HG03575 (cell line): ENCODE measurements at regions not wholly inside any gene's neighbourhood (a gene's known extent, or its start where the extent isn't known, plus 50 kb on each side); places are given as distances from the start of the nearest gene placed in this dataset.
"Not testable (repeated sequence)": the region's sequence is repeated elsewhere in the genome, so short reads cannot be mapped to it uniquely, and the experiment has no call there.

Source experiments
- ATAC-seq: cut with Tn5 transposase; IDR thresholded peaks from one replicate; pipeline ENCODE4 v1.9.1; 2021; ENCODE audit not compliant: unreplicated experiment, insufficient number of reproducible peaks, low FRiP score; ENCODE audit errors: extremely low read depth

DNA sequence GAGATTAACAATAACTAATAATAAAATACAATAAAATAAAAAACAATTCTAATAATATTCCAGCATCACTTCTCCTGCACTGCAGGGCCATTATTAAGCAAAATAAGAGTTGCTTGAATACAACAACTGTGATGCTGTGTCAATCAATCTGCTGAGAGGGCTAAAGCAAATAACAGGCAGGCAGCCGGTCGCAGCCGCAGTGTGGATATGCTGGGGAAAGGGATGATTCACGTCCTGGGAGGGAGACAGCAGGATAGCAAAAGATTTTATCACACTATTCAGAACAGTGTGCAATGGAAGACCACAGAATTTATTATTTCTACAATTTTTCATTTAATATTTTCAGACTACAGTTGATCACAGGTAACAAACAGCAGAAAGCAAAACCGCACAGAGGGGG lies 76.5 kb upstream of the SMARCAD1 start:
- ATAC-seq, result no peak

DNA sequence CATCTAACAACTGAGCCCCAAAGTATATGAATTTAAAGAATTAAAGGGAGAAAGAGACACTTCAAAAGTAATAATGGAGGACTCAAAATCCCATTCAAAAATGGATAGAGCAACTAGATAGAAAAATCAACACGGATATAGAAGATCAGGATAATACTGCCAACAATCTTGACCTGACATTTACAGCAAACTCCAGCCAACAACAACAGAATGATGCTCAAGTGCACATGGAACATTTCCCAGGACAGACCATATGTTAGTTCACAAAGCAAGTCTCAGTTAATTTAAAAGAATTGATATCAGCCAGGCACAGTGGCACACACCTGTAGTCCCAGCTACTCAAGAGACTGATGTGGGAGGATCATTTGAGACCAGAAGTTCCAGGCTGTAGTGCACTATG lies 72.0 kb upstream of the SMARCAD1 start:
- ATAC-seq, result no peak

DNA sequence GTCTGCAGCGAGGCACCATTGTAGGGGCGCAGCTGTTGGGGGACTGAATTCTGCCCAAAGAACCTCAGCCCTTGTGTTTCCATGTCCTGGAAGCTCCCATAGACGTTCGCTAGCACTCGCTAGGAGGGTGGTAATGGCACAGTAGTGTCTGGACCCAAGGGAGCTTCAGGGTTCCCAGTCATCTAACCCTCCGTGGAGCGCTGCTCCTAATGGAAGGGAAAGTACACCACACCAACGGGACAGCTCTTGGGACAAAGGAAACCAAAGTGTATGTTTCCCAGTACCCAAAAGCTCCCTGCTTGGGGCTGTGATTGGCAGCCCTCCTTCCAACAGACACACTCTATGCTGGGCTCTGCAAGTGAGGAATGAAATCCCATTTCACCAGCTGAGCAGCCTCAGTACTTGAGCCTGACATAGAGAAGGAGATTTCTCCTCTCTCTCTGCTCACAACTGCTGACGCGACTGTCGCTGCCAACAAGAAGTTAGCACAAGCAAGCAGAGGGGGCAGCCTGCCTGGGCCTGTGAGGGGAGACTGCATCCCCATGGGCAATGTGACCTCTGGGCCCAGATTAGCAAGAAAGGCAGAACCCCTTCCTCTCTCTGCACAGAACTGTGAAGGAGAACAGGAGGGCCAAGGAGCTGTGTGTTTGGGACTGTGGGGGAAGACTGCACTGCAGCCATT lies 67.6 kb upstream of the SMARCAD1 start:
- ATAC-seq, result no peak

GRCh38 chr4:94141001-94141400 lies 66.7 kb upstream of the SMARCAD1 start:
- no peak for ATAC-seq

DNA sequence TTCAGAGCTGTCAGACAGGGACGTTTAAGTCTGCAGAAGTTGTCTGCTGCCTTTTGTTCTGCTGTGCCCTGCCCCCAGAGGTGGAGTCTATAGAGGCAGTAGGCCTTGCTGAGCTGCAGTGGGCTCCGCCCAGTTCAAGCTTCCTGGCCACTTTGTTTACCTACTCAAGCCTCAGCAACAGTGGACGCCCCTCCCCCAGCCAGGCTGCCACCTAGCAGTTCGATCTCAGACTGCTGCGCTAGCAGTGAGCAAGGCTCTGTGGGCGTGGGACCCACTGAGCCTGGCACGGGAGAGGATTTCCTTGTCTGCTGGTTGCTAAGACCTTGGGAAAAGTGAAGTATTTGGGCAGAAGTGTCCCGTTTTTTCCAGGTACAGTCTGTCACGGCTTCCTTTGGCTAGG lies 59.6 kb upstream of the SMARCAD1 start:
- ATAC-seq, result not testable (repeated sequence)

GRCh38 chr4:94152466-94152865 lies 55.2 kb upstream of the SMARCAD1 start:
- ATAC-seq, result no peak

GRCh38 chr4:94155404-94155803 lies 52.3 kb upstream of the SMARCAD1 start:
- ATAC-seq, result not testable (repeated sequence)

DNA sequence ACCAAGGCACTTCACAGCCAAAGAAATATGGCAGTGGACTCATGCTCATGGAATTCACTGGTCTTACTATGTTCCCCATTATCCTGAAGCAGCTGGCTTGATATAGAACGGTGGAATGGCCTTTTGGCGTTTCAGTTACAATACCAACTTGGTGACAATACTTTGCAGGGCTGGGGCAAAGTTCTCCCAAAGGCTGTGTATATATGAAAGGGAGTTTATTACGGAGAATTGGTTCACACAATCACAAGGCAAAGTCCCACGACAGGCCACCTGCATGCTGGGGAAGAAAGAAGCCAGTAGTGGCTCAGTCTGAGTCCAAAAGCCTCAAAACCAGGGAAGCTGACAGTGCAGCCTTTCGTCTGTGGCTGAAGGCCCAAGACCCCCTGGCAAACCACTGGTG lies 50.8 kb upstream of the SMARCAD1 start:
- no peak for ATAC-seq
